ENCODE measurements at regions not wholly inside any gene's neighbourhood (a gene's known extent, or its start where the extent isn't known, plus 50 kb on each side); places are given as distances from the start of the nearest gene placed in this dataset.

- TF ChIP-seq CTCF (optimal IDR thresholded peaks at IDR 0.05 in 1 of 3, IDR thresholded peaks at IDR 0.05 in 1 of 3, conservative IDR thresholded peaks at IDR 0.05 in 1 of 3; ENCODE audit: extremely low read depth in 1 of 3, insufficient read depth in 2 of 3, low read length in 3 of 3) (no peak), EZH2 (IDR thresholded peaks at IDR 0.05; ENCODE audit: low read length) (no peak)
These were observed 229.8 kb downstream of the PIK3C3 start for GRCh38 chr18:42184685-42185477.
